HG02759 (cell line): ENCODE measurements at regions not wholly inside any gene's neighbourhood (a gene's known extent, or its start where the extent isn't known, plus 50 kb on each side); places are given as distances from the start of the nearest gene placed in this dataset.
"Not testable (repeated sequence)": the region's sequence is repeated elsewhere in the genome, so short reads cannot be mapped to it uniquely, and the experiment has no call there.

Experiments
- ATAC-seq: cut with Tn5 transposase; IDR thresholded peaks from one replicate; pipeline ENCODE4 v1.9.1; 2021; ENCODE audit warnings: mild to moderate bottlenecking, moderate library complexity; ENCODE audit not compliant: unreplicated experiment

GRCh38 chr3:95567346-95567745 is 1247.0 kb upstream of the EPHA6 start:
- peak; percentile 58 for ATAC-seq

GRCh38 chr3:95586754-95587153 is 1227.6 kb upstream of the EPHA6 start:
- no peak for ATAC-seq

- ATAC-seq, result not testable (repeated sequence)
Measured at GRCh38 chr3:95587641-95588040, 1226.8 kb upstream of the EPHA6 start.

- no peak for ATAC-seq
Measured at GRCh38 chr3:95588473-95588872, 1225.9 kb upstream of the EPHA6 start.

- ATAC-seq, result no peak
Measured at GRCh38 chr3:95595416-95596075, 1218.8 kb upstream of the EPHA6 start.

GRCh38 chr3:95607926-95608325 is 1206.5 kb upstream of the EPHA6 start:
- no peak for ATAC-seq

GRCh38 chr3:95609411-95609810 is 1205.0 kb upstream of the EPHA6 start:
- no peak for ATAC-seq

GRCh38 chr3:95612611-95613010 is 1201.8 kb upstream of the EPHA6 start:
- ATAC-seq, result no peak

- ATAC-seq, result no peak
Measured at GRCh38 chr3:95613993-95614392, 1200.4 kb upstream of the EPHA6 start.

GRCh38 chr3:95615592-95616310 is 1198.6 kb upstream of the EPHA6 start:
- no peak for ATAC-seq

GRCh38 chr3:95626107-95626506 is 1188.3 kb upstream of the EPHA6 start:
- ATAC-seq, result no peak

GRCh38 chr3:95627293-95627692 is 1187.1 kb upstream of the EPHA6 start:
- ATAC-seq, result no peak

- ATAC-seq, result no peak
Measured at GRCh38 chr3:95627697-95628096, 1186.7 kb upstream of the EPHA6 start.

GRCh38 chr3:95629802-95630201 is 1184.6 kb upstream of the EPHA6 start:
- no peak for ATAC-seq

GRCh38 chr3:95645291-95645690 is 1169.1 kb upstream of the EPHA6 start:
- ATAC-seq, result no peak

- ATAC-seq, result no peak
Measured at GRCh38 chr3:95654570-95655362, 1159.6 kb upstream of the EPHA6 start.

- ATAC-seq, result no peak
Measured at GRCh38 chr3:95655363-95655986, 1158.9 kb upstream of the EPHA6 start.

GRCh38 chr3:95670765-95671164 is 1143.6 kb upstream of the EPHA6 start:
- no peak for ATAC-seq

- ATAC-seq, result no peak
Measured at GRCh38 chr3:95673215-95673614, 1141.2 kb upstream of the EPHA6 start.

GRCh38 chr3:95705786-95706418 is 1108.5 kb upstream of the EPHA6 start:
- ATAC-seq, result peak; percentile 80

GRCh38 chr3:95707268-95707667 is 1107.1 kb upstream of the EPHA6 start:
- no peak for ATAC-seq
